Sigmoid colon (tissue), 4 donors: ENCODE measurements at regions not wholly inside any gene's neighbourhood (a gene's known extent, or its start where the extent isn't known, plus 50 kb on each side); places are given as distances from the start of the nearest gene placed in this dataset.

Experiments
- EP300 ChIP-seq, 4 donors: sonication (generic); formaldehyde crosslinking; IDR thresholded peaks; one replicate each; pipeline ENCODE4 v1.6.1; 2017; ENCODE audit warnings: antibody characterized with exemption in 4 of 4
- POLR2AphosphoS5 ChIP-seq, 4 donors: sonication (generic); formaldehyde crosslinking; IDR thresholded peaks; one replicate each; pipeline ENCODE4 v1.6.1; 2017; ENCODE audit warnings: antibody characterized with exemption in 4 of 4
- TF ChIP-seq, protein P1 (sequence below), 4 experiments: fragments of 450-650 bp in 3 of 4; fragments of 200-600 bp in 1 of 4; IDR thresholded peaks; one replicate each; pipeline ENCODE4 v1.5.1; 2016 to 2019; ENCODE audit warnings: antibody characterized with exemption in 4 of 4, mild to moderate bottlenecking in 3 of 4, moderate library complexity in 2 of 4

DNA sequence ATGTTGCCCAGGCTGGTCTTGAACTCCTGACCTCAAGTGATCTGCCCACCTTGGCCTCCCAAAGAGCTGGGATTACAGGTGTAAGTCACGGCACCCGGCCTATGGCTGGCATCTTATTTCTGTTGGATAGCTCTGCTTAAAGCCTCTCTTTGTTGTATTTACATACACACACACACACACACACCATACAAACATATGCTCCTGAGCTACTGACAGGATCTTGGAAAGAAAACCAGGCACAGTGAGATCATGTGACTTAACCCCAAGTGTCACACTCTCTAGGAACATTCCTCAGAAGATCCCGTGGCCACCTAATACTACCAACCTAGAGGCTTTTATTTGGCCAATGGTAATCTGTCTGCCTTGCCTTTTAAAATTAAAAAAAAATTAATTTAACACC, 85.1 kb upstream of the HAAO start:
- TF ChIP-seq, protein P1, sequence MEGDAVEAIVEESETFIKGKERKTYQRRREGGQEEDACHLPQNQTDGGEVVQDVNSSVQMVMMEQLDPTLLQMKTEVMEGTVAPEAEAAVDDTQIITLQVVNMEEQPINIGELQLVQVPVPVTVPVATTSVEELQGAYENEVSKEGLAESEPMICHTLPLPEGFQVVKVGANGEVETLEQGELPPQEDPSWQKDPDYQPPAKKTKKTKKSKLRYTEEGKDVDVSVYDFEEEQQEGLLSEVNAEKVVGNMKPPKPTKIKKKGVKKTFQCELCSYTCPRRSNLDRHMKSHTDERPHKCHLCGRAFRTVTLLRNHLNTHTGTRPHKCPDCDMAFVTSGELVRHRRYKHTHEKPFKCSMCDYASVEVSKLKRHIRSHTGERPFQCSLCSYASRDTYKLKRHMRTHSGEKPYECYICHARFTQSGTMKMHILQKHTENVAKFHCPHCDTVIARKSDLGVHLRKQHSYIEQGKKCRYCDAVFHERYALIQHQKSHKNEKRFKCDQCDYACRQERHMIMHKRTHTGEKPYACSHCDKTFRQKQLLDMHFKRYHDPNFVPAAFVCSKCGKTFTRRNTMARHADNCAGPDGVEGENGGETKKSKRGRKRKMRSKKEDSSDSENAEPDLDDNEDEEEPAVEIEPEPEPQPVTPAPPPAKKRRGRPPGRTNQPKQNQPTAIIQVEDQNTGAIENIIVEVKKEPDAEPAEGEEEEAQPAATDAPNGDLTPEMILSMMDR (IDR thresholded peaks at IDR 0.05), result no peak
- no peak for TF ChIP-seq EP300 (IDR thresholded peaks at IDR 0.05)
- no peak for TF ChIP-seq POLR2AphosphoS5 (IDR thresholded peaks at IDR 0.05)
